Stimulated activated CD4-positive, alpha-beta T cell treated with anti-CD3 and anti-CD28 coated beads, Interleukin-2, amount 100 ng/mL, for 48 hours (primary cell): ENCODE measurements at regions not wholly inside any gene's neighbourhood (a gene's known extent, or its start where the extent isn't known, plus 50 kb on each side); places are given as distances from the start of the nearest gene placed in this dataset.
A peak's percentile ranks its signal among the peaks of the same experiment; 100 is the strongest.

Experiments used
- DNase-seq, 2 donors: peaks; one replicate each; pipeline ENCODE4 v3.0.0-alpha.2; 2020

GRCh38 chr2:217517402-217517801 lies 485.4 kb downstream of the TNS1 start:
- DNase-seq: no peak

- no peak for DNase-seq
Measured at GRCh38 chr2:217515615-217516309, 487.0 kb downstream of the TNS1 start.

- DNase-seq: no peak
Measured at GRCh38 chr2:217513258-217513657, 489.5 kb downstream of the TNS1 start.

GRCh38 chr2:217512728-217513127 lies 490.1 kb downstream of the TNS1 start:
- DNase-seq: no peak

GRCh38 chr2:217512259-217512658 lies 490.5 kb downstream of the TNS1 start:
- no peak for DNase-seq

GRCh38 chr2:217511850-217512249 lies 490.9 kb downstream of the TNS1 start:
- no peak for DNase-seq

- peak; percentile 24 to 28 for DNase-seq
Measured at GRCh38 chr2:217510771-217511291, 492.0 kb downstream of the TNS1 start.

- DNase-seq: no peak
Measured at GRCh38 chr2:217505303-217505702, 497.5 kb downstream of the TNS1 start.

GRCh38 chr2:217501887-217502286 lies 500.9 kb downstream of the TNS1 start:
- DNase-seq: no peak

- DNase-seq: no peak
Measured at GRCh38 chr2:217497843-217498377, 504.9 kb downstream of the TNS1 start.

- DNase-seq: no peak
Measured at GRCh38 chr2:217494557-217494956, 508.2 kb downstream of the TNS1 start.

- no peak for DNase-seq
Measured at GRCh38 chr2:217491271-217491670, 511.5 kb downstream of the TNS1 start.

GRCh38 chr2:217489145-217489960 lies 513.4 kb downstream of the TNS1 start:
- DNase-seq: no peak

GRCh38 chr2:217484046-217484445 lies 518.7 kb downstream of the TNS1 start:
- DNase-seq: no peak

GRCh38 chr2:217482056-217482710 lies 520.6 kb downstream of the TNS1 start:
- no peak for DNase-seq

GRCh38 chr2:217481577-217481976 lies 521.2 kb downstream of the TNS1 start:
- no peak for DNase-seq

GRCh38 chr2:217479566-217479965 lies 523.2 kb downstream of the TNS1 start:
- no peak for DNase-seq

GRCh38 chr2:217478831-217479455 lies 523.9 kb downstream of the TNS1 start:
- no peak for DNase-seq

- DNase-seq: no peak
Measured at GRCh38 chr2:217477583-217477982, 525.2 kb downstream of the TNS1 start.

- no peak for DNase-seq
Measured at GRCh38 chr2:217475791-217476190, 527.0 kb downstream of the TNS1 start.

GRCh38 chr2:217475101-217475500 lies 527.7 kb downstream of the TNS1 start:
- no peak for DNase-seq

- no peak for DNase-seq
Measured at GRCh38 chr2:217471319-217471718, 531.5 kb downstream of the TNS1 start.
